ENCODE measurements at regions not wholly inside any gene's neighbourhood (a gene's known extent, or its start where the extent isn't known, plus 50 kb on each side); places are given as distances from the start of the nearest gene placed in this dataset.

- POLR2A ChIA-PET = no interaction called here
- DNase-seq (ENCODE audit: extremely low spot score) = no peak
- no peak for TF ChIP-seq CTCF (IDR thresholded peaks at IDR 0.05; ENCODE audit: control extremely low read depth, extremely low read depth, low read depth, missing control alignments)
- CTCF ChIA-PET = interaction anchor here (0.8 to 2.8 kb wide), 2 partner anchors 19 to 21 kb away, joined by 3 to 8 read pairs; no protein-coding TSS in a partner anchor
Measured at GRCh38 chr20:60242836-60243505, 284.7 kb downstream of the CDH26 start.

DNA sequence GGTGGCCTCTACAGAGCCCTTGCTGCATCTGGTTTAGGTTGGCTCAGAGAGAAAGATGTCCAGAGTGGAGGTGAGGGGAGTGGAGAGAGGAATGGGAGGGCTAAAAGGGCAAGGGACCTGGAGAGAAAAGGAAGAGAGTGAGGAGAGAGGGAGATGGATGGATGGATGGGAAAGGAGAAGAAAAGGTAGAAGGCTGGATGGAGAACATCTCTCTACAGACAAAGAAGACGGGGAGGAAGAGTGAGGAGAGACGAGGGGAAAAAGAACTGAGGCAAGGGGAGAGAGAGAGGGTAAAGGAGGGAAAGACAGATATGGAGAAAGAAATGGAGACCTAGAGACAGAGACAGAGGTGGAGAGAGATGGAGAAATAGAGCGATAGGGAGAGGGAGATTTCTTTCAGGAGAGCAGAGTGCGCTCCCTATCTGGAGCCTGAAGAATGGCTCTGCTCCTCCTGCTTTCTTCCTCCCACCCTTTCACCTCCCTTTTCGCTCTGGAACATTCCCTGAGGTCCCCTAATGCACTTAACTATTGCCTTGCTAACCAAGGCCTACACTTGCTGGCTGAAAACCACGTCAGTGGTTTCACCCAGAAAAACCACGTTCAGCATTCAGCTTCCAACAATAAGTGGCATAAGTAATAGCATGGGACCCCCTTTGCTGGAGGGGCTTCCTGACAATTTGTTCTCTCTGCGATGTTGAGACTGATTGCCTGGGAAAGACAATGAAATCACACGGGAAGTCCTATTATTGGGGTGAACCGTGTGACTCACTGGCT lies 286.3 kb downstream of the CDH26 start:
- ChIA-PET POLR2A (no interaction called here), CTCF (interaction anchor here (1.0 to 2.8 kb wide), 2 partner anchors 13 to 17 kb away, joined by 3 to 8 read pairs; no protein-coding TSS in a partner anchor)
- no peak for DNase-seq (ENCODE audit: extremely low spot score)
- no peak for TF ChIP-seq CTCF (IDR thresholded peaks at IDR 0.05; ENCODE audit: control extremely low read depth, extremely low read depth, low read depth, missing control alignments)

GRCh38 chr20:60246751-60247150 lies 288.5 kb downstream of the CDH26 start:
- DNase-seq (ENCODE audit: extremely low spot score) = no peak
- CTCF ChIA-PET = interaction anchor here (1.7 kb wide), 1 partner anchor 16 kb away, joined by 4 read pairs; no protein-coding TSS in a partner anchor
- TF ChIP-seq CTCF (IDR thresholded peaks at IDR 0.05; ENCODE audit: control extremely low read depth, extremely low read depth, low read depth, missing control alignments) = no peak
- POLR2A ChIA-PET = no interaction called here

- DNase-seq (ENCODE audit: extremely low spot score) = no peak
- CTCF ChIA-PET = interaction anchor here (0.9 to 1.2 kb wide), 3 partner anchors 13 to 39 kb away, joined by 3 to 6 read pairs (median 4); no protein-coding TSS in a partner anchor
- TF ChIP-seq CTCF (IDR thresholded peaks at IDR 0.05; ENCODE audit: control extremely low read depth, extremely low read depth, low read depth, missing control alignments) = no peak
- POLR2A ChIA-PET = no interaction called here
Measured at GRCh38 chr20:60249436-60249835, 291.2 kb downstream of the CDH26 start.

GRCh38 chr20:60250251-60250650 lies 292.0 kb downstream of the CDH26 start:
- POLR2A ChIA-PET = no interaction called here

More at GRCh38 chr20:60250251-60250650, 292.0 kb downstream of the CDH26 start:
- CTCF ChIA-PET = interaction anchor here (1.2 kb wide), 1 partner anchor 13 kb away, joined by 6 read pairs; no protein-coding TSS in a partner anchor
- no peak for DNase-seq (ENCODE audit: extremely low spot score)
- no peak for TF ChIP-seq CTCF (IDR thresholded peaks at IDR 0.05; ENCODE audit: control extremely low read depth, extremely low read depth, low read depth, missing control alignments)
